K562 (cell line): ENCODE measurements at regions not wholly inside any gene's neighbourhood (a gene's known extent, or its start where the extent isn't known, plus 50 kb on each side); places are given as distances from the start of the nearest gene placed in this dataset.

Experiments
- ATF4 ChIP-seq: fragments of 450-650 bp; formaldehyde crosslinking; IDR thresholded peaks from 2 replicates; pipeline ENCODE4 v1.4.0; 2022; ENCODE audit warnings: mild to moderate bottlenecking, moderate library complexity
- E2F4 ChIP-seq: sonication (generic); formaldehyde crosslinking; IDR thresholded peaks from 2 replicates; pipeline ENCODE4 v1.8.0; 2022; ENCODE audit warnings: mild to moderate bottlenecking, low read depth, missing genetic modification reagents
- HSF4 ChIP-seq: fragments of 250-450 bp; sonication (Bioruptor Pico); IDR thresholded peaks from 2 replicates; pipeline ENCODE4 v2.1.2; 2022; ENCODE audit warnings: mild to moderate bottlenecking, moderate library complexity, borderline replicate concordance
- ID3 ChIP-seq, 2 experiments: fragments of 250-450 bp in 1 of 2; fragments of 450-650 bp in 1 of 2; sonication (Bioruptor Pico) in 1 of 2; IDR thresholded peaks; 2 replicates each; pipeline versions ENCODE4 v1.6.1 to v1.8.0; 2016 to 2021; ENCODE audit warnings: mild to moderate bottlenecking in 2 of 2, moderate library complexity in 2 of 2, missing compliant biosample characterization in 1 of 2, missing genetic modification characterization in 1 of 2
- PHB2 ChIP-seq: fragments of 450-650 bp; IDR thresholded peaks from 2 replicates; pipeline ENCODE4 v1.6.1; 2017; ENCODE audit warnings: low read depth
- POLR2B ChIP-seq: fragments of 450-650 bp; IDR thresholded peaks from 2 replicates; pipeline ENCODE4 v1.6.1; 2018; ENCODE audit warnings: low read depth; ENCODE audit not compliant: partially characterized antibody
- RBFOX2 ChIP-seq: fragments of 200-400 bp; formaldehyde crosslinking; IDR thresholded peaks from 2 replicates; pipeline ENCODE4 v1.6.1; 2017; ENCODE audit warnings: low read depth, mild to moderate bottlenecking, low read length, moderate library complexity
- SAFB2 ChIP-seq: fragments of 200-400 bp; formaldehyde crosslinking; IDR thresholded peaks from 2 replicates; pipeline ENCODE4 v1.6.1; 2018; ENCODE audit warnings: borderline replicate concordance, low read length, low read depth, moderate library complexity; ENCODE audit not compliant: severe bottlenecking
- STAT6 ChIP-seq: sonication (generic); formaldehyde crosslinking; IDR thresholded peaks from 2 replicates; pipeline ENCODE4 v1.8.1; 2023; ENCODE audit warnings: mild to moderate bottlenecking, missing genetic modification reagents
- ZNF780A ChIP-seq: fragments of 250-450 bp; sonication (Bioruptor Pico); IDR thresholded peaks from 2 replicates; pipeline ENCODE4 v1.5.0; 2021; ENCODE audit warnings: mild to moderate bottlenecking
- ZNF830 ChIP-seq: fragments of 250-450 bp; sonication (Bioruptor Pico); IDR thresholded peaks from 2 replicates; pipeline ENCODE4 v1.5.0; 2021; ENCODE audit warnings: mild to moderate bottlenecking

GRCh38 chr12:53842686-53843085, 90.9 kb upstream of the CISTR start (continued):
- no peak for TF ChIP-seq RBFOX2
- no peak for TF ChIP-seq ZNF830 (CRISPR knock-in tag)
- no peak for TF ChIP-seq HSF4 (CRISPR knock-in tag)
- no peak for TF ChIP-seq POLR2B
- TF ChIP-seq STAT6 (CRISPR knock-in tag): no peak
- no peak for TF ChIP-seq E2F4 (CRISPR knock-in tag)
- TF ChIP-seq PHB2: no peak
- no peak for TF ChIP-seq ZNF780A (CRISPR knock-in tag)
- no peak for TF ChIP-seq SAFB2
- TF ChIP-seq ID3 (CRISPR knock-in tag; IDR thresholded peaks at IDR 0.05): no peak
- TF ChIP-seq ID3 (tag; IDR thresholded peaks at IDR 0.05): no peak
- TF ChIP-seq ATF4 (CRISPR knock-in tag): no peak
